Uterus (tissue), 2 donors: ENCODE measurements at regions not wholly inside any gene's neighbourhood (a gene's known extent, or its start where the extent isn't known, plus 50 kb on each side); places are given as distances from the start of the nearest gene placed in this dataset.

Source experiments
- POLR2A ChIP-seq, 2 donors: fragments of 450-650 bp; IDR thresholded peaks; one replicate each; pipeline ENCODE4 v1.6.1; 2016; ENCODE audit warnings: antibody characterized with exemption in 2 of 2, mild to moderate bottlenecking in 1 of 2, moderate library complexity in 1 of 2
- TF ChIP-seq, protein P1 (sequence below), 4 experiments: fragments of 200-600 bp in 2 of 4; fragments of 450-650 bp in 2 of 4; sonication (generic) in 2 of 4; IDR thresholded peaks; one replicate each; pipeline ENCODE4 v1.5.1; 2016 to 2019; ENCODE audit warnings: antibody characterized with exemption in 4 of 4, mild to moderate bottlenecking in 2 of 4, moderate library complexity in 1 of 4

DNA sequence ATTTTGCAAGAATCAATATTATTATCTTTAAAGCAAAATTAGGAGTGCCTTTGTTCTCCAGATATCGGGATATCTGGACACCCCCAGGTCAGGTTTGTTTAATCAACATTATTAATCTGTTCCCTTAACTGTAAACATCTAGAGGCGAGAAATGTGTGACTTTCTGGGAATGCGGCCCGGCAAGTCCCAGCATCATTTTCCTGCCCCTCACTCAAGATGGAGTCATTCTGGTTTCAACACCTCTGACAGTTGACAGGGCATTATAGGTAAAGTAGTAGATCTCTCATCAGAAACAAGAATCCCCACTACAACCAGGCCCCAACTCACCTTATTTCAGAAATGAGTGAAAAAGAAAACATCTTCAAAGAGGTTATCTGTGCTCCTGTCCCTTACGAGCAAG lies 331.6 kb upstream of the ZFP42 start:
- TF ChIP-seq, protein P1, sequence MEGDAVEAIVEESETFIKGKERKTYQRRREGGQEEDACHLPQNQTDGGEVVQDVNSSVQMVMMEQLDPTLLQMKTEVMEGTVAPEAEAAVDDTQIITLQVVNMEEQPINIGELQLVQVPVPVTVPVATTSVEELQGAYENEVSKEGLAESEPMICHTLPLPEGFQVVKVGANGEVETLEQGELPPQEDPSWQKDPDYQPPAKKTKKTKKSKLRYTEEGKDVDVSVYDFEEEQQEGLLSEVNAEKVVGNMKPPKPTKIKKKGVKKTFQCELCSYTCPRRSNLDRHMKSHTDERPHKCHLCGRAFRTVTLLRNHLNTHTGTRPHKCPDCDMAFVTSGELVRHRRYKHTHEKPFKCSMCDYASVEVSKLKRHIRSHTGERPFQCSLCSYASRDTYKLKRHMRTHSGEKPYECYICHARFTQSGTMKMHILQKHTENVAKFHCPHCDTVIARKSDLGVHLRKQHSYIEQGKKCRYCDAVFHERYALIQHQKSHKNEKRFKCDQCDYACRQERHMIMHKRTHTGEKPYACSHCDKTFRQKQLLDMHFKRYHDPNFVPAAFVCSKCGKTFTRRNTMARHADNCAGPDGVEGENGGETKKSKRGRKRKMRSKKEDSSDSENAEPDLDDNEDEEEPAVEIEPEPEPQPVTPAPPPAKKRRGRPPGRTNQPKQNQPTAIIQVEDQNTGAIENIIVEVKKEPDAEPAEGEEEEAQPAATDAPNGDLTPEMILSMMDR (IDR thresholded peaks at IDR 0.05), result no peak
- no peak for TF ChIP-seq POLR2A (IDR thresholded peaks at IDR 0.05)
